ENCODE measurements at regions not wholly inside any gene's neighbourhood (a gene's known extent, or its start where the extent isn't known, plus 50 kb on each side); places are given as distances from the start of the nearest gene placed in this dataset.

DNA sequence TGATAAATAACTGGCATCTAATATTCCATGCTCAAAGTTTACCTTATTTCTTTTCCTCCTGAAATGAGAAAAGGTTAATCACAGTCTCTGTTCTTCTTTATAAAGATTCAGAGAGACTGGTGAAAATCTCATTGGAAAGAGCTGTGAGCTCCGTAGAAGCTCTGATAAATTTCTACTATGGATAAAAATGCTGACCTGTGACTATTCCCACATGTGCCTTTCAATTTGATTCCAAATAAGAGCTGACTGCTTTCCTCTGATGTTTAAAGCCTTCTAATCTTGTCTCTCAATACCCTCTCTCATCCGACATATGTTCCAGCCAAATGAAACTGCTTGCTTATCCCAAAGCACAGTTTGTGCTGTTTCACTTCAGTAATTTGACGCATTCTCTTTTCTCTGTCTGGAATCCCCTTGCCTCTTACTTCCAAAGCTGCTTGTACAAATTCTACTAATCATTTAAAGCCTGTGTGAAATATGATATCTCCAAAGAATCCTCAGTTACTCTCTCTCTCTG, 130.1 kb downstream of the RTP4 start:
- intact Hi-C loops (cut with micrococcal nuclease) = no loop called here
- Histone ChIP-seq H2AFZ (ENCODE audit: low read depth, low read length) (no peak overlapping the region), H4K20me1 (replicated peaks; ENCODE audit: control insufficient read depth, extremely low read depth, insufficient read depth, low read length) (no peaks in the 10 kb centered on the region), H3K79me2 (ENCODE audit: control insufficient read depth, insufficient read depth, low read length) (no peaks in the 10 kb centered on the region), H3K9ac (replicated peaks; ENCODE audit: extremely low read depth, insufficient read depth, low read length) (no peak overlapping the region), H3K36me3 (ENCODE audit: control insufficient read depth in 2 of 2, extremely low read depth in 1 of 2, insufficient read depth in 2 of 2, low read length in 2 of 2) (no peaks in the 10 kb centered on the region), H3K9me3 (replicated peaks; ENCODE audit: control insufficient read depth, insufficient read depth, low read length) (no peaks in the 10 kb centered on the region), H3K9me1 (replicated peaks; ENCODE audit: control insufficient read depth, extremely low read depth, insufficient read depth, low read length) (no peaks in the 10 kb centered on the region), H3K27me3 (ENCODE audit: control insufficient read depth in 2 of 2, insufficient read depth in 2 of 2, low read length in 2 of 2) (no peaks in the 10 kb centered on the region), H3K4me3 (replicated peaks in 1 of 3; ENCODE audit: insufficient read depth in 1 of 3, low read depth in 1 of 3, low read length in 3 of 3) (no peak overlapping the region), H3K27ac (ENCODE audit: insufficient read depth, low read depth, low read length) (no peak overlapping the region), H3K4me1 (ENCODE audit: control insufficient read depth, extremely low read depth, insufficient read depth, low read length) (no peaks in the 10 kb centered on the region), H3K4me2 (ENCODE audit: insufficient read depth, low read length) (no peak overlapping the region)
- DNase-seq (ENCODE audit: low read depth, low spot score) = no peak
- FAIRE-seq = no peak
- BruUV-seq (replicated peaks) = no TSS peak
- dilution Hi-C loops (cut with MboI; ENCODE audit: extremely low pct_ligation_motif_present, low sequenced_read_pairs) = no loop called here
- TF ChIP-seq JUN (IDR thresholded peaks at IDR 0.05; ENCODE audit: borderline replicate concordance, insufficient read depth, insufficient read length, low read depth) (no peak), MAX (IDR thresholded peaks at IDR 0.05; ENCODE audit: insufficient read depth, insufficient read length) (no peak), EZH2 (IDR thresholded peaks at IDR 0.05; ENCODE audit: borderline replicate concordance, low read depth, low read length, severe bottlenecking) (no peak), FOS (IDR thresholded peaks at IDR 0.05; ENCODE audit: borderline replicate concordance, insufficient read depth, low read length) (no peak), GATA2 (IDR thresholded peaks at IDR 0.05; ENCODE audit: insufficient read depth, insufficient read length, low read depth, low read length) (no peak), MYC (IDR thresholded peaks at IDR 0.05; ENCODE audit: low read depth, low read length) (no peak), CTCF (IDR thresholded peaks at IDR 0.05; ENCODE audit: extremely low read depth in 1 of 2, insufficient read depth in 1 of 2, low read depth in 1 of 2, low read length in 2 of 2) (no peak), POLR2AphosphoS5 (IDR thresholded peaks at IDR 0.05; ENCODE audit: insufficient read depth, low read depth, low read length) (no peak), POLR2A (IDR thresholded peaks at IDR 0.05; ENCODE audit: low read depth, low read length) (no peak)
- CTCF ChIA-PET = no interaction called here
- POLR2A ChIA-PET = no interaction called here
